ENCODE measurements at regions not wholly inside any gene's neighbourhood (a gene's known extent, or its start where the extent isn't known, plus 50 kb on each side); places are given as distances from the start of the nearest gene placed in this dataset.

DNA sequence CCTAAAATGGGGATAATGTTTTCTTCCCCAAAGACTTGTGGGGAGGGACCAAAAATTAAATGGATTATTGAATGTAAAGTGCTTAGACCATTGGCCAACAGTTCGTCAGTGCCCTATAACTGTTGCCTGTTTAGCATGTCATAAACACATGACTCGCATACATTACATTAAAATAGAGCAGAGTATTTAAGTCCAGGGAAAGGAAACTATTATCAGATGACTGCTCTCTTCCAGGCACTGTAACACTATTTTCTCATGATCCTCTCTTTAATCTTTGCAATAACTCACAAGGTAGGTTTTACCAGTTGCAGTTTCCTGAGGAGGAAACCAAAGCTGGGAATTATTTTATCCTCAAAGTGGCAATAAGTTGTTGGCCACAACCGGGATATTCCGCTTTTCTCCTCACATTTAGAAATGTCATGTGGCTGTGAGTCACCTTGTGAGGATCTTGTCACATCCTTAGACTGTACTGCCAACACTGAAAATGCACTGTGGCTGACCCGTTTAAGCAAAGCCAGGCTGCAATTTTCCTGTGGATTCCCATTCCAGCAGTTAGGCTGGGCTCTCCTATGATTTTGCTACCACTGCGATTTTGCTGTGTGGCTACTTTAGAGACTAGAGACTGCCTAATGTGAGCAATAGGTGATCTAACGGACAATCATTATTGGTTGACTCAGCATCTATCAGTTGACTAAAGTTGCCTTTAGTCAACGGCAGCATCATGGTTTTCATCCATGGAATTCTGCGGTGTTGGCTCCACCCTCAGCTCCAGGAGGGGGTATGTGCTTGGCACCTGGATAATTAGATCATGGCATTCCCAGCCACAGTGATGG is 58.3 kb upstream of the DHX40 start:
- TF ChIP-seq ZNF70 (CRISPR knock-in tag; IDR thresholded peaks at IDR 0.05) (no peak), ESRRG (CRISPR knock-in tag; IDR thresholded peaks at IDR 0.05) (no peak)
- TF ChIP-seq, protein P1, sequence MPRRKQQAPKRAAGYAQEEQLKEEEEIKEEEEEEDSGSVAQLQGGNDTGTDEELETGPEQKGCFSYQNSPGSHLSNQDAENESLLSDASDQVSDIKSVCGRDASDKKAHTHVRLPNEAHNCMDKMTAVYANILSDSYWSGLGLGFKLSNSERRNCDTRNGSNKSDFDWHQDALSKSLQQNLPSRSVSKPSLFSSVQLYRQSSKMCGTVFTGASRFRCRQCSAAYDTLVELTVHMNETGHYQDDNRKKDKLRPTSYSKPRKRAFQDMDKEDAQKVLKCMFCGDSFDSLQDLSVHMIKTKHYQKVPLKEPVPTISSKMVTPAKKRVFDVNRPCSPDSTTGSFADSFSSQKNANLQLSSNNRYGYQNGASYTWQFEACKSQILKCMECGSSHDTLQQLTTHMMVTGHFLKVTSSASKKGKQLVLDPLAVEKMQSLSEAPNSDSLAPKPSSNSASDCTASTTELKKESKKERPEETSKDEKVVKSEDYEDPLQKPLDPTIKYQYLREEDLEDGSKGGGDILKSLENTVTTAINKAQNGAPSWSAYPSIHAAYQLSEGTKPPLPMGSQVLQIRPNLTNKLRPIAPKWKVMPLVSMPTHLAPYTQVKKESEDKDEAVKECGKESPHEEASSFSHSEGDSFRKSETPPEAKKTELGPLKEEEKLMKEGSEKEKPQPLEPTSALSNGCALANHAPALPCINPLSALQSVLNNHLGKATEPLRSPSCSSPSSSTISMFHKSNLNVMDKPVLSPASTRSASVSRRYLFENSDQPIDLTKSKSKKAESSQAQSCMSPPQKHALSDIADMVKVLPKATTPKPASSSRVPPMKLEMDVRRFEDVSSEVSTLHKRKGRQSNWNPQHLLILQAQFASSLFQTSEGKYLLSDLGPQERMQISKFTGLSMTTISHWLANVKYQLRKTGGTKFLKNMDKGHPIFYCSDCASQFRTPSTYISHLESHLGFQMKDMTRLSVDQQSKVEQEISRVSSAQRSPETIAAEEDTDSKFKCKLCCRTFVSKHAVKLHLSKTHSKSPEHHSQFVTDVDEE (CRISPR knock-in tag; IDR thresholded peaks at IDR 0.05) = no peak
- peak; percentile 59; the same call in 2 of the 3 replicates for ATAC-seq

- ATAC-seq = no peak
- TF ChIP-seq ZNF70 (CRISPR knock-in tag; IDR thresholded peaks at IDR 0.05) = no peak
- no peak for TF ChIP-seq GLIS3 (CRISPR knock-in tag; IDR thresholded peaks at IDR 0.05)
- no peak for TF ChIP-seq ZNF8 (CRISPR knock-in tag; IDR thresholded peaks at IDR 0.05)
- no peak for TF ChIP-seq ZNF565 (CRISPR knock-in tag; conservative IDR thresholded peaks at IDR 0.05; ENCODE audit: low read depth)
- TF ChIP-seq TOX (CRISPR knock-in tag; IDR thresholded peaks at IDR 0.05; ENCODE audit: borderline replicate concordance) = no peak
- no peak for TF ChIP-seq ISL1 (CRISPR knock-in tag; IDR thresholded peaks at IDR 0.05)
- TF ChIP-seq ZFP30 (CRISPR knock-in tag; IDR thresholded peaks at IDR 0.05) = no peak
- no peak for TF ChIP-seq PPARA (CRISPR knock-in tag; IDR thresholded peaks at IDR 0.05; ENCODE audit: borderline replicate concordance)
- no peak for TF ChIP-seq CREB5 (CRISPR knock-in tag; IDR thresholded peaks at IDR 0.05; ENCODE audit: low read depth)
- TF ChIP-seq SNAI2 (CRISPR knock-in tag; IDR thresholded peaks at IDR 0.05) = no peak
- no peak for TF ChIP-seq BACH2 (CRISPR knock-in tag; IDR thresholded peaks at IDR 0.05; ENCODE audit: borderline replicate concordance)
- no peak for TF ChIP-seq TCF4 (CRISPR knock-in tag; IDR thresholded peaks at IDR 0.05; ENCODE audit: borderline replicate concordance)
- TF ChIP-seq, protein P1 (CRISPR knock-in tag; IDR thresholded peaks at IDR 0.05) = no peak
- no peak for TF ChIP-seq ARNTL (CRISPR knock-in tag; IDR thresholded peaks at IDR 0.05; ENCODE audit: borderline replicate concordance, low read depth)
- no peak for TF ChIP-seq POU6F1 (CRISPR knock-in tag; IDR thresholded peaks at IDR 0.05; ENCODE audit: borderline replicate concordance, low read depth)
- no peak for TF ChIP-seq RARB (CRISPR knock-in tag; IDR thresholded peaks at IDR 0.05)
Observed at GRCh38 chr17:59508999-59509625, 56.3 kb upstream of the DHX40 start.

DNA sequence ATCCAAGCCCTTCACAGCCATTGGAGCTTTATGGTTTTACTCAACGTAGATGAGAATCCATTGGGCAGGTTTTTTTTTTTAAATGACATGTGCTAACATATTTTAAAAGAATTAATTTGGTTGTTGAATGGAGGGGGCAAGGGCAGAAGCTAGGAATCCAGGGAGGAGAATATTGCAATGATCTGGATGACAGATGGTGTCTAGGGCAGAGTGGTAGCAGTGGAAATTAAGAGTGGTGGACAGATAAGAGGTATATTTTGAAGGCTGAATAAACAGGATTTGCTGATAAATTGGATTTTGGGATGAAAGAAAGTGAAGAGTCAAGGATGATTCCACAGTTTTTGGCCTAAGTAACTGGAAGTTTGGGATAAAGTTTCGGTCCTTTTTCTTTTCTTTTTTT is 54.8 kb upstream of the DHX40 start:
- ATAC-seq = no peak
- TF ChIP-seq RARB (CRISPR knock-in tag; IDR thresholded peaks at IDR 0.05) (no peak), ZNF70 (CRISPR knock-in tag; IDR thresholded peaks at IDR 0.05) (peak; percentile 82), TCF4 (CRISPR knock-in tag; IDR thresholded peaks at IDR 0.05; ENCODE audit: borderline replicate concordance) (peak; percentile 70; the same call in 1 of the 2 replicates)

DNA sequence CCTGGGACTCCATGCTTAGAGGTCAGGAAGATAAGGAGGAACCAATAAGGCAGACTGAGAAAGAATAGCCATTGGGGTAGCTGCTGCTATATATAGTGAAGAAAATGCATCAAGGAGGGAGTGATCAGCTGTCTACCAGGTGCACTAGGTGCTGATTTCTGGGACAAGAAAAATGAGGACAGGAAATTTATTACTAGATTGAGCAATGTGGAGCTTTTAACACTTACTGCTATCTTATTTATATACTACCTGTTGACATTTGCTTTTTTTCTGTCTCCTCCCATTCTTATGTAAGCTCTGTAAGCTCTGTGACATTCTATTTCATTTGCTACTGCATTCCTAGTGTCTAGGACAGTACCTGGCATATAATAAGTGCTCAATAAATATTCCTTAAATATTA is 53.7 kb upstream of the DHX40 start:
- no peak for ATAC-seq
- TF ChIP-seq TCF4 (CRISPR knock-in tag; IDR thresholded peaks at IDR 0.05; ENCODE audit: borderline replicate concordance) (no peak), ZNF565 (CRISPR knock-in tag; conservative IDR thresholded peaks at IDR 0.05; ENCODE audit: low read depth) (no peak), BACH2 (CRISPR knock-in tag; IDR thresholded peaks at IDR 0.05; ENCODE audit: borderline replicate concordance) (no peak), CSDC2 (CRISPR knock-in tag; IDR thresholded peaks at IDR 0.05) (no peak), CSRNP3 (CRISPR knock-in tag; IDR thresholded peaks at IDR 0.05) (no peak), ESRRG (CRISPR knock-in tag; IDR thresholded peaks at IDR 0.05) (no peak), ZFP30 (CRISPR knock-in tag; IDR thresholded peaks at IDR 0.05) (no peak), ISL1 (CRISPR knock-in tag; IDR thresholded peaks at IDR 0.05) (no peak), PPARA (CRISPR knock-in tag; IDR thresholded peaks at IDR 0.05; ENCODE audit: borderline replicate concordance) (no peak), ARNTL (CRISPR knock-in tag; IDR thresholded peaks at IDR 0.05; ENCODE audit: borderline replicate concordance, low read depth) (no peak), ZFP3 (CRISPR knock-in tag; IDR thresholded peaks at IDR 0.05) (no peak), ZNF70 (CRISPR knock-in tag; IDR thresholded peaks at IDR 0.05) (no peak)
- TF ChIP-seq, protein P1 (CRISPR knock-in tag; IDR thresholded peaks at IDR 0.05) = no peak

Data from SK-N-SH treated with all-trans-retinoic acid at 6 μM for 48 hours (cell line).